ENCODE measurements at regions not wholly inside any gene's neighbourhood (a gene's known extent, or its start where the extent isn't known, plus 50 kb on each side); places are given as distances from the start of the nearest gene placed in this dataset.

- no peak for DNase-seq (ENCODE audit: low spot score)
- Histone ChIP-seq H3K4me3 (no peak overlapping the region), H3K27ac (no peak overlapping the region)
- TF ChIP-seq CTCF (IDR thresholded peaks at IDR 0.05) = no peak
Observed at GRCh38 chr11:25159341-25159740, 662.5 kb downstream of the LUZP2 start.

- Histone ChIP-seq H3K4me3 (no peak overlapping the region), H3K27ac (no peak overlapping the region)
- no peak for DNase-seq (ENCODE audit: low spot score)
- TF ChIP-seq CTCF (IDR thresholded peaks at IDR 0.05) = no peak
Observed at GRCh38 chr11:25163421-25163820, 666.6 kb downstream of the LUZP2 start.

GRCh38 chr11:25180187-25180586, 683.3 kb downstream of the LUZP2 start:
- no peak for DNase-seq (ENCODE audit: low spot score)
- no peak for TF ChIP-seq CTCF (IDR thresholded peaks at IDR 0.05)
- Histone ChIP-seq H3K27ac (no peak overlapping the region), H3K4me3 (no peak overlapping the region)

GRCh38 chr11:25183411-25183810, 686.6 kb downstream of the LUZP2 start:
- Histone ChIP-seq H3K27ac (no peak overlapping the region), H3K4me3 (no peak overlapping the region)
- no peak for TF ChIP-seq CTCF (IDR thresholded peaks at IDR 0.05)
- no peak for DNase-seq (ENCODE audit: low spot score)

GRCh38 chr11:25197515-25197914, 700.7 kb downstream of the LUZP2 start:
- no peak for TF ChIP-seq CTCF (IDR thresholded peaks at IDR 0.05)
- H3K4me3 ChIP-seq = no peak overlapping the region
- DNase-seq (ENCODE audit: low spot score) = no peak
- no peak overlapping the region for H3K27ac ChIP-seq

- no peak for TF ChIP-seq CTCF (IDR thresholded peaks at IDR 0.05)
- no peak overlapping the region for H3K27ac ChIP-seq
- DNase-seq (ENCODE audit: low spot score) = no peak
- no peak overlapping the region for H3K4me3 ChIP-seq
Observed at GRCh38 chr11:25198704-25199103, 701.9 kb downstream of the LUZP2 start.

- no peak for DNase-seq (ENCODE audit: low spot score)
Observed at GRCh38 chr11:25200925-25201324, 704.1 kb downstream of the LUZP2 start.

More at GRCh38 chr11:25200925-25201324, 704.1 kb downstream of the LUZP2 start:
- H3K4me3 ChIP-seq = no peak overlapping the region
- TF ChIP-seq CTCF (IDR thresholded peaks at IDR 0.05) = no peak
- H3K27ac ChIP-seq = no peak overlapping the region
